Memory B cell (primary cell): ENCODE measurements at regions not wholly inside any gene's neighbourhood (a gene's known extent, or its start where the extent isn't known, plus 50 kb on each side); places are given as distances from the start of the nearest gene placed in this dataset.
"Not testable (repeated sequence)": the region's sequence is repeated elsewhere in the genome, so short reads cannot be mapped to it uniquely, and the experiment has no call there.

ENCODE experiments used
- ATAC-seq: fragments of 150-1000 bp; cut with Tn5 transposase; 2 replicates; pipeline ENCODE4 v1.10.0; 2021; ENCODE audit warnings: low read depth, mild to moderate bottlenecking, moderate library complexity
- DNase-seq, 2 donors: peaks; one replicate each; pipeline ENCODE4 v3.0.0; 2022; ENCODE audit warnings: low spot score in 2 of 2
- H3K27ac Mint-ChIP-seq: one replicate; pipeline ENCODE4 v1.8.0; 2022; ENCODE audit warnings: mild to moderate bottlenecking, moderate library complexity, mixed read lengths
- H3K27me3 Mint-ChIP-seq: one replicate; pipeline ENCODE4 v1.8.0; 2022; ENCODE audit warnings: mixed read lengths
- H3K36me3 Mint-ChIP-seq: one replicate; pipeline ENCODE4 v1.8.0; 2022; ENCODE audit warnings: mild to moderate bottlenecking, mixed read lengths
- H3K4me1 Mint-ChIP-seq: one replicate; pipeline ENCODE4 v1.8.0; 2022; ENCODE audit warnings: mixed read lengths
- H3K4me3 Mint-ChIP-seq: one replicate; pipeline ENCODE4 v1.8.0; 2022; ENCODE audit warnings: mild to moderate bottlenecking, moderate library complexity, mixed read lengths
- H3K9me3 Mint-ChIP-seq: one replicate; pipeline ENCODE4 v1.8.0; 2022; ENCODE audit warnings: mixed read lengths

DNA sequence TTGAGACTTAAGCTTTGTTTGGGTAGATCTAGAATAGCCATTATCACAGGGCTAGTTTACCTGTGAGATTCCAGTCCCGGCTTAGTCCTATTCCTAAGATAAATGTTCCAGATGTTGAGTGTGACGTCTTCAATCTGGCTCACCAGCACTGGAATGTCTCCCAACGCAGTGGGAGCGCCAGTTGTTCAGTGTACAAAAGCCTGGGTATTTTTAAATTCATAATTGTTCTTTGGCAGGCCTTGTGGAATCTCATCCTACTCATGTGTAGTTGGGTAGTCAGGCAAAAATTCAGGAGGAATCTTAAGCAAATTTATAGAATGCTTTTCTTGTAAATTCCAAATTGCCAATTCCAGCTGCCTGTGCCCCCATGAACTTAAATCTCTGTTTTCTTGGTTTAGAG lies 272.6 kb upstream of the KCNN2 start:
- Mint-ChIP-seq H3K27ac (no peak overlapping the region), H3K9me3 (peaks cover 7% of the 10 kb centered on the region), H3K4me3 (no peak overlapping the region), H3K36me3 (no peaks in the 10 kb centered on the region), H3K4me1 (no peaks in the 10 kb centered on the region), H3K27me3 (no peaks in the 10 kb centered on the region)
- DNase-seq, result no peak
- ATAC-seq, result no peak

DNA sequence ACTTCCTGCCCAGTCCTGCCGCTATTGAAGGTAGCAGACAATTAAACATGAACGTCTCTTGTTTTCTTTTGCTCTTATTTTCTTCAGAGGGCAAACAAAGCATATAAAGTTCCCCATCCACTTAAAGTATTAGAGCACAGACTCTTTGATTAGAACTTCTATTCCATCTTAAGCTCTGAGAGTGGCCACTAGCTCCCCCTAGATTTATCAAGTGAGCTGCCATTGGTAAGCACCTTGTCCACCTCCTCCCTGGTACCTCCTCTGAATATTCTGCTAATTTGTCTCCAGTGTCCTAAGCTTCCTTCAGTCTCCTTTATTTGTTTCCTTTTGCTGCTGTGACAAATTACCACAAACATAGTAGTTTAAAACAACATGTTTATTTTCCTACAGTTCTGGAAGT lies 264.3 kb upstream of the KCNN2 start:
- no peak for ATAC-seq
- no peaks in the 10 kb centered on the region for H3K27me3 Mint-ChIP-seq
- DNase-seq, result no peak
- H3K4me3 Mint-ChIP-seq, result no peak overlapping the region
- no peaks in the 10 kb centered on the region for H3K36me3 Mint-ChIP-seq
- peaks cover 7% of the 10 kb centered on the region for H3K9me3 Mint-ChIP-seq
- no peak overlapping the region for H3K27ac Mint-ChIP-seq
- H3K4me1 Mint-ChIP-seq, result no peaks in the 10 kb centered on the region

DNA sequence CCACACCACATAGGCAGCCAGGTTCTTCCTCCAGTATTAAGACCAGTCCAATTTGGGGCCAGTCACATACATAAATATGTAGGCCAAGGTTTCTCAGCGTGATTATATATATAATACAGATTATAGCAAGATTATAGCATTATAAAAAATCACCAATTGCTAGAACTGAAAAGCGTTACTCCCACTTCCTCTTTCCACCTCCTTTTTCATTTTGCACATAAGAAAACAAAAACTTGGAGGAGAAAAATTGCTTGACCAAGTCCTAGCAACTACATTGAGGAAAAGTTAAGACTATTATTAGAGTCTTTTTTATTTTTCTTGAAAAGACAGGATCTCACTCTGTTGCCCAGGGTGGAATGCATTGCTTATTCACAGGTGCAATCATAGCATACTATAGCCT lies 262.7 kb upstream of the KCNN2 start:
- Mint-ChIP-seq H3K27ac (no peak overlapping the region), H3K9me3 (peaks cover 2% of the 10 kb centered on the region), H3K27me3 (no peaks in the 10 kb centered on the region), H3K4me3 (no peak overlapping the region), H3K4me1 (no peaks in the 10 kb centered on the region), H3K36me3 (no peaks in the 10 kb centered on the region)
- ATAC-seq (no peak), DNase-seq (no peak)

DNA sequence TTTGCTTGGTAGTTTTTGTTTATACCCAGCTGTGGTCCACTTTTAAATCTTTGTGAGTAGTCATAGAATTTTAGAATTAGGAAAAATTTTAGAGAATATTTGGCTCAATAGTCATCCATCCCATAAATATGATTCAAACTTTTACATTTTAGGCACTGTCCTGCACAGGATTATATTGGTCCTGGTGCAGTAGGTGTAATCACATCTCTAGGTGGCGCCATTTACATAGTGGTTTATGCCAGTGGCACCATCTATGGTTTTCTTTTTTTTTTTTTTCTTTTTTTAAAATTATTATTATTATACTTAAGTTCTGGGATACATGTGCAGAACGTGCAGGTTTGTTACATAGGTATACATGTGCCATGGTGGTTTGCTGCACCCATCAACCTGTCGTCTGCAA lies 260.7 kb upstream of the KCNN2 start:
- Mint-ChIP-seq H3K36me3 (no peaks in the 10 kb centered on the region), H3K4me3 (no peak overlapping the region), H3K9me3 (peaks cover 2% of the 10 kb centered on the region), H3K4me1 (no peaks in the 10 kb centered on the region), H3K27me3 (no peaks in the 10 kb centered on the region), H3K27ac (no peak overlapping the region)
- DNase-seq (no peak), ATAC-seq (no peak)

DNA sequence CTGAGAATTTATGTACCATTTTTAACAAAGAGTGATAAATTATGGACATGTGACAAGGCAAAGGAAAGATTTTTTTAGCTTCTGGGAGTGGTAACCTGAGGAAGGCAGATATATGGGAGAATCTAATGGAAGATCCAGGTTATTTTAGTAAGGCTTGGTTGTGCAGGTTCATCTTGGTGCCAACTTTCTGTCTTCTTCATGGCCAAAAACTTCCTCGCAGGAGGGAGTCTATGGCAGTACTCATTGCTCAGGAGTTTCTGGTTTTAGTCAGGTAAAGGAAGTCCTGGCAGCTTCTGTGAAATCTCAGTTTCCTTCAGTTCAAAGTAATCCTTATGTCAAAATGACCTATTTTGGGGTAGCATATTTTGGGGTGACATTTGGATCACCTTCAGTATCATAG lies 248.3 kb upstream of the KCNN2 start:
- no peak overlapping the region for H3K4me3 Mint-ChIP-seq
- ATAC-seq, result no peak

DNA sequence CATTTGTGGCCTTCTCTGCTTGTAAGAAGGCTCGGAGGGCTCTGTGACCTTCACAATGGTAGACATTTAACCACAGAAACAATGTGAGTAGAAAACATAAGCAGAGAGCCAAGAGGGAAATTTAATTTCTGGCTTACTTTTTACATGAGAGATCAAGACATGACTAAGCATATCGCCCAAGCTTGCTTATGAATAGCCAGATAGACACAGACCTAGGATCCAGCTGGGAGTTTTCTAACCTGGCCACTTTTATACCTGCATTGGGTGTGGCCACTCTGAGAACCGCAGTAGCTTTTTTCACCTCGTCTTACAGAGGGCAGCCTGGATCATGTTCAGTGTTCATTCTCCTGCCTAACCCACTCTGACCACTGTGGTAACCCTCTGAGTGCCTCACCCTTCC lies 244.9 kb upstream of the KCNN2 start:
- ATAC-seq (no peak), DNase-seq (no peak)
- H3K27ac Mint-ChIP-seq, result no peak overlapping the region
- no peaks in the 10 kb centered on the region for H3K4me1 Mint-ChIP-seq
- H3K4me3 Mint-ChIP-seq, result no peak overlapping the region
- no peaks in the 10 kb centered on the region for H3K36me3 Mint-ChIP-seq
- H3K9me3 Mint-ChIP-seq, result peaks cover 2% of the 10 kb centered on the region
- no peaks in the 10 kb centered on the region for H3K27me3 Mint-ChIP-seq

More for the DNA sequence above, 248.3 kb upstream of the KCNN2 start:
- Mint-ChIP-seq H3K27ac (no peak overlapping the region), H3K9me3 (peaks cover 1% of the 10 kb centered on the region), H3K36me3 (no peaks in the 10 kb centered on the region), H3K27me3 (no peaks in the 10 kb centered on the region), H3K4me1 (no peaks in the 10 kb centered on the region)
- DNase-seq, result no peak

DNA sequence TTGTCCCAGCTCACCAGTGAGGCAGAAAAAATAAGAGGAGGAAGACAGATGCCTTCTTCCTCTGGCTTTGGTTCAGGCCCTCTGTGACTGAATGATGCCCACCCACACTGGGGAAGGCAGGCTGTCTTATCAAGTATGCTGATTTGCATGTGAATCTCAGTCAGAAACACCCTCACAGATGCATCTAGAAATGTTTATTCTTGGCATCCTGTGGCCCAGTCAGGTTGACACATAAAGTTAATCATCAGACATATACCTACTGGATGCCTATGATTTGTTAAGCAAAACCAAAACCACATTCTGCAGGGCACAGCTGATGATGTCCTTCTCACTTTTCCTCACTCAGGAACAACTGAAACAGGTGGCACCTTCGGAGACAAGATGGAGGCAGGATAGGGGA lies 243.4 kb upstream of the KCNN2 start:
- H3K4me3 Mint-ChIP-seq, result no peak overlapping the region
- H3K4me1 Mint-ChIP-seq, result no peaks in the 10 kb centered on the region

DNA sequence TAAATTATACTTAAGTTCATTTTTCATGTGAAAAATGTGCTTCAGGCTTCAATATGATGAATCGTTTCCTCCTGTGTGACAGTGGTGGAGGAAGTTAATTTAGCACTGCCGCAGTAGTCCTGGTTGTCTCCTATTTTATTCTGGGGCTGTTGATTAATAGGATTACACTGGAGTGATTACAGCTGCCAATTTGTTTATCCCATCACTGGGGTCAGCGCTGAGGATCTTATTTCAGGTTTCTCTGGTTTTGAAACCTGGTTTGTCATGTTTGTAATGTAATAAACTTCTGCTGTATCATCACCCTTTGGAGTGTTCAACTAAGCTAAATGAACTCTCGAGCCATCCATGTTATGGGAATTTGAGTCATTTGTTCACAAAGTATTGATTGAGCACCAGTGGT lies 241.7 kb upstream of the KCNN2 start:
- Mint-ChIP-seq H3K4me3 (no peak overlapping the region), H3K27ac (no peak overlapping the region), H3K9me3 (peaks cover 5% of the 10 kb centered on the region), H3K4me1 (no peaks in the 10 kb centered on the region), H3K36me3 (no peaks in the 10 kb centered on the region), H3K27me3 (no peaks in the 10 kb centered on the region)
- no peak for DNase-seq
- ATAC-seq, result no peak

More for the DNA sequence above, 243.4 kb upstream of the KCNN2 start:
- ATAC-seq (no peak), DNase-seq (no peak)
- Mint-ChIP-seq H3K9me3 (peaks cover 1% of the 10 kb centered on the region), H3K27ac (no peak overlapping the region), H3K27me3 (no peaks in the 10 kb centered on the region), H3K36me3 (no peaks in the 10 kb centered on the region)

DNA sequence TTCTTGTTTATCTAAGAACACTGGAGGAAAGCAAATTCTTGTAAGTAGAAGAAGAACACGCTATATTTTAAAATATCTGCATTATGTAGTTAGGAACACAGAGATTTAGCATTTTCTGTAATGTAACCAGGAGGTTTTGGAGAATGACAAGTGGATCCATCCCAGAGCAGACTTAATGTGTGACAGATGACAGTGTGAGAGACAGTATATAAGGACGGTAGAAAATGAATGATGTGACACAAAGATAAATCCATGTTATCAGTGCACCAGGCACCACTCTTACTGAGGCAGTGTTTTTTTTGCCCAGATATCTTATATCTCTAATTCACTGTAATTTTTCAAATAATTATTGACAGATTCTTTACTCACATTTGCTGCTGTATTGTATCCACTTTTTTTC lies 239.0 kb upstream of the KCNN2 start:
- DNase-seq, result no peak
- no peak overlapping the region for H3K4me3 Mint-ChIP-seq
- H3K9me3 Mint-ChIP-seq, result peaks cover 7% of the 10 kb centered on the region
- H3K36me3 Mint-ChIP-seq, result no peaks in the 10 kb centered on the region
- H3K27ac Mint-ChIP-seq, result no peak overlapping the region
- H3K27me3 Mint-ChIP-seq, result no peaks in the 10 kb centered on the region
- no peak for ATAC-seq
- H3K4me1 Mint-ChIP-seq, result no peaks in the 10 kb centered on the region

DNA sequence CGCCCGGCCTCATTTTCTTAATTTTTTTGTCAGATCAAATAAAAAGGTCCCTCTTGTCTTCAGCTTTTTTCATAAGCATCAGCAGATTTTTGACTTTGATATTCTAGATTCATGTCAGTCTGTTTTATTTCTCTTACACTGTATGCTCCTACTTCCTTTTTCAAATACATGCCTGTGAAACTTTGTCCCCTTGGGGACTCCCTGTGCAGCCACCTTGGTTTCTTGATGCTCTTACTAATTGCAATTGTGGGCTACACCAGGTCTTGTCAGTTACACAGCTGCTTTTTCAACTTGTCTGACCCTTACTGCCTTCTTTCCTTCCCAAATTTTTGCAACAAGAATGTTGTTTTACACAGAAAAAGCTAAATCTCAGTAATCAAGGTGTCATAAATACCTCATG lies 238.2 kb upstream of the KCNN2 start:
- Mint-ChIP-seq H3K4me3 (no peak overlapping the region), H3K27ac (no peak overlapping the region), H3K9me3 (peaks cover 8% of the 10 kb centered on the region), H3K36me3 (no peaks in the 10 kb centered on the region), H3K4me1 (no peaks in the 10 kb centered on the region), H3K27me3 (no peaks in the 10 kb centered on the region)
- ATAC-seq, result no peak
- no peak for DNase-seq

DNA sequence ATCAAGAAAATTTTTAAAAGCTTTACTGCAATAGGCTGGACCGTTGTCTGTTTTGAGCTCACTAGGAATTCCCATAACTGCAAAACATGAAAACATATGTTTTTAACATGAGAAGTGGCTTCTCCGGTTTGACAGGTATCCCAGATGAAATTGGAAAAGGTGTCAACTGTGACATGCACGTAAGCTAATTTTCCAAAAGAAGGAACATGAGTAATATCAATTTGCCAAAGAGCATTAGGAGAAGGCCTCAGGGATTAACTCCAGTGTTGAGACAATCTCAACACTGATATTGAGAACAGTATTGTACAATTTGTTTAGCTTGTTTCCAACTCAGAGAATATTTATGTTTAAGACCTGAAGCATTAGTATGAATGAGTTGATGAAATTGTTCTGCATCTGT lies 215.5 kb upstream of the KCNN2 start:
- DNase-seq, result no peak
- H3K9me3 Mint-ChIP-seq, result peaks cover 19% of the 10 kb centered on the region

DNA sequence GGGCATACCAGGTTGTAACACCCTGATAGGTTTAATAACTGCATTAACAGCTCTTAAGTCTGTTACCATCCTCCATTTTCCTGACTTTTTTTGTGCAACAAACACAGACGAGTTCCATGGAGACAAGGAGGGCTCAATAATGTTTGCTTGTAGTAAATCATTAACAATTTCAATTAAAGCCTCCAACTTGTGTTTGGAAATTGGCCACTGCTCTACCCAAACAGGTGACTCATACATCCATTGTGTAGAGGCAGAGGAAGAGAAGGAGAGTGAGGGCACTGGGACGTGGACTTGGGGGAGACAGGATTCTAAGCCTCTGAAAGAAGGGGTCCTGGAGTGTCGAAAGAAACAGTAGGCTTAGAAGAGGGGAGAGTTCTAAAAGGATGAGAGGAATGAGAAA lies 213.6 kb upstream of the KCNN2 start:
- Mint-ChIP-seq H3K4me3 (no peak overlapping the region), H3K4me1 (no peaks in the 10 kb centered on the region), H3K27ac (no peak overlapping the region), H3K36me3 (no peaks in the 10 kb centered on the region), H3K27me3 (no peaks in the 10 kb centered on the region), H3K9me3 (peaks cover 25% of the 10 kb centered on the region)
- DNase-seq (no peak), ATAC-seq (no peak)

More for the DNA sequence above, 215.5 kb upstream of the KCNN2 start:
- H3K36me3 Mint-ChIP-seq, result no peaks in the 10 kb centered on the region
- no peak overlapping the region for H3K27ac Mint-ChIP-seq
- no peaks in the 10 kb centered on the region for H3K4me1 Mint-ChIP-seq
- H3K4me3 Mint-ChIP-seq, result no peak overlapping the region
- no peak for ATAC-seq
- no peaks in the 10 kb centered on the region for H3K27me3 Mint-ChIP-seq

DNA sequence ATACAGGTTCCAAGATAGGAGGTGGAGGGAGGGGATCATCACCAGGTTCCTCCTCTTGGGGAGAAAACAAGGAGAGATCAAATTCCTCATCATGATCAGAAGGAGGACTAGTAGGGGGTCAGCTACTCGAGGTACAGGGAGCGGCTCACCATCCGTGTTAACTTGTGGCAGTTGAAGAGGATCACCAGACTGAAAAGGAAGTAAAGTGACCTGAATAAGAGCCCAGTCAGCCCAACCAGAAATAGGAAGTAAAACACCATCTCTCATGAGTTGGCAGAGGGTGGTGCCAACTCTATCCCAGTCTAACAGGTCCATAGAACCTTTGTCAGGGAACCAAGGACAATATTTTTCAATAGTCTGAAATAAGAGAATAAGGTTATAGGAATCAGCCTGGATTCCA lies 213.1 kb upstream of the KCNN2 start:
- not testable (repeated sequence) for H3K4me3 Mint-ChIP-seq, H3K27ac Mint-ChIP-seq, H3K36me3 Mint-ChIP-seq

DNA sequence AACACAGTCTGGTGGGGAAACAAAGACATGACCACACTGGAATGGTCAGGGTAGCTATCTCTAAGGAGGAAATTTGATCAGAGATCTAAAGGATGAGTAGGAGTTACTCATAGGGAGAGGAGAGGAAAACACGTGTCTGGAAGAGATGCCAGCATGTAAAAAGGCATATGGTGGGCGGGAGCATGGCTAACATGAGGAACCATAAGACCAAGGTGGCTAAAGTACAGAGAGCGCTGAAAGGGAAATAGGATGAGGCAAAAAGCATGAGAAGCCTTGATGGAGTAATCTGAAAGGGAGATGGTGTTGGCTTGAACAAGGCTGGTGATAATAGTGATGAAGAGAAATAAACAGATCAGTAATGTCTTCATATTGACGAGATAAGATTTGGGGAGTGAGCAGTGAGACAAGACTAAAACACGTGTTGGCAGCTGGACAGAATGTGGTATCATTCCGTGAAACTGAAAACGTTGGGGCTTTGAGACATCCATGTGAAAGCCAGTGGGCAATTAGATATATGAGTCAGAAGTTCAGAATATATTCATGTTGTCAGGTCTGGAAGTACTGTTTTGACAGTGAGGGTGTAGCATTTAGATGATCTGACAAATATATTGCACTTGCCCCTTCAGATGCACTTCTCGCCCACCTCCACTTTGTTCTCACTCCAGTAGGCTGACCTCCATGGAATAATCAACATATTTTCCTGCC lies 209.1 kb upstream of the KCNN2 start:
- H3K27ac Mint-ChIP-seq, result no peak overlapping the region
- no peaks in the 10 kb centered on the region for H3K4me1 Mint-ChIP-seq
- no peak overlapping the region for H3K4me3 Mint-ChIP-seq
- H3K36me3 Mint-ChIP-seq, result no peaks in the 10 kb centered on the region
- no peaks in the 10 kb centered on the region for H3K27me3 Mint-ChIP-seq
- DNase-seq (no peak), ATAC-seq (no peak)
- peaks cover 33% of the 10 kb centered on the region for H3K9me3 Mint-ChIP-seq

More for the DNA sequence above, 213.1 kb upstream of the KCNN2 start:
- H3K27me3 Mint-ChIP-seq, H3K4me1 Mint-ChIP-seq, ATAC-seq, DNase-seq: not testable (repeated sequence)
- H3K9me3 Mint-ChIP-seq, result peaks cover 25% of the 10 kb centered on the region

DNA sequence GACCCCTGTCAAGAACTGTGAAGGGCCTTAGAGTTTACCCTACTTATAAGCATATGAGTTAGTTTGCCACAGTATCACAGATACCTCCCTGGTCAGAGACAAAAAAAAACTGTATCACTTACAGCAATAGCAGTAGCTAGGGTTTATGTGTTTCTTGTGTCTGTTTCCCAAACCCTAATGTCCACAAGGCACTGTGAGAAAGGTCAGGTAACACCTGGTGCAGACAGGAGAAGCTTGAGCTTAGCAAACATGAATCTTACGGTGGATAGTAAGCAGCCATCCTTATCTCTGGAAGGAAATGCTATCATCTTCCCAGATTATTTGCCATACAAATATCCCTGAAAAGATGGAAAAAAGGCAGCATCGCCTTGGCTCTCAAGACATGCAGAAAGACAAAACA lies 208.5 kb upstream of the KCNN2 start:
- peaks cover 31% of the 10 kb centered on the region for H3K9me3 Mint-ChIP-seq
- no peaks in the 10 kb centered on the region for H3K27me3 Mint-ChIP-seq
- H3K36me3 Mint-ChIP-seq, result no peaks in the 10 kb centered on the region
- ATAC-seq (no peak), DNase-seq (no peak)
- no peak overlapping the region for H3K27ac Mint-ChIP-seq
- H3K4me3 Mint-ChIP-seq, result no peak overlapping the region
- no peaks in the 10 kb centered on the region for H3K4me1 Mint-ChIP-seq
